GM12878 (cell line): ENCODE measurements at regions not wholly inside any gene's neighbourhood (a gene's known extent, or its start where the extent isn't known, plus 50 kb on each side); places are given as distances from the start of the nearest gene placed in this dataset.
"Not testable (repeated sequence)": the region's sequence is repeated elsewhere in the genome, so short reads cannot be mapped to it uniquely, and the experiment has no call there.

Experiments
- ATAC-seq: fragments of 200-7000 bp; cut with Tn5 transposase; 3 replicates; pipeline ENCODE4 v1.9.1; 2020; ENCODE audit warnings: mild to moderate bottlenecking, moderate library complexity
- BruUV-seq: library from RNA; stranded (reverse); fragments of 400-500 nt; replicated peaks from 2 replicates; lab custom pipeline; 2021; lab: Mats Ljungman, UMichigan
- CTCF ChIA-PET: fragments of 300-600 bp; sonication (Branson Sonifier 250); formaldehyde crosslinking; extraction: SDS; loops from one replicate; lab custom pipeline; 2021; ENCODE audit warnings: inconsistent platforms; lab: Yijun Ruan, JAX
- POLR2A ChIA-PET: fragments of 350-600 bp; formaldehyde crosslinking; extraction: SDS; loops from one replicate; lab custom pipeline; 2021; ENCODE audit warnings: inconsistent platforms; lab: Charles Lee
- RAD21 ChIA-PET: fragments of 300-600 bp; sonication (Branson Sonifier 250); formaldehyde crosslinking; loops from one replicate; lab custom pipeline; 2023; ENCODE audit warnings: antibody characterized with exemption; ENCODE audit not compliant: unreplicated experiment; lab: Charles Lee
- SMC1A ChIA-PET: fragments of 300-600 bp; sonication (Branson Sonifier 250); formaldehyde crosslinking; loops from one replicate; lab custom pipeline; 2023; ENCODE audit not compliant: unreplicated experiment, uncharacterized antibody; lab: Charles Lee
- DNase-seq: peaks from one replicate; pipeline ENCODE4 v3.0.0-alpha.2; 2011; ENCODE audit warnings: low read depth, low spot score
- FAIRE-seq: peaks from 3 replicates; lab custom pipeline; 2011; peaks lifted over from hg19 to GRCh38; lab: Jason Lieb, UNC
- H2AFZ ChIP-seq: 2 replicates; pipeline ENCODE4 v1.6.0; 2011; ENCODE audit warnings: low read depth, low read length, control low read depth; ENCODE audit not compliant: control insufficient read depth
- H3K27ac ChIP-seq: 2 replicates; pipeline ENCODE4 v1.5.1; 2011; ENCODE audit warnings: control low read depth; ENCODE audit not compliant: control insufficient read depth, insufficient read depth
- H3K27me3 ChIP-seq, 2 experiments: replicated peaks in 1 of 2; 2 replicates each; pipeline versions ENCODE4 v1.6.0 to v1.6.1; 2011; ENCODE audit warnings: low read length in 1 of 2; ENCODE audit not compliant: control insufficient read depth in 2 of 2, insufficient read depth in 2 of 2
- H3K36me3 ChIP-seq, 2 experiments: 2 replicates each; pipeline ENCODE4 v1.5.1; 2011; ENCODE audit warnings: low read length in 1 of 2; ENCODE audit not compliant: control insufficient read depth in 2 of 2, insufficient read depth in 2 of 2
- H3K4me1 ChIP-seq: 2 replicates; pipeline ENCODE4 v1.6.1; 2011; ENCODE audit warnings: mild to moderate bottlenecking, low read length, moderate library complexity, mixed read lengths; ENCODE audit not compliant: control insufficient read depth, insufficient read depth
- H3K4me2 ChIP-seq: 2 replicates; pipeline ENCODE4 v1.6.0; 2011; ENCODE audit warnings: control low read depth; ENCODE audit not compliant: control insufficient read depth, insufficient read depth
- H3K4me3 ChIP-seq: fragments of 200-600 bp; sonication (generic); 2 replicates; pipeline ENCODE4 v1.5.1; 2016
- H3K79me2 ChIP-seq: 2 replicates; pipeline ENCODE4 v1.6.0; 2011; ENCODE audit warnings: low read length; ENCODE audit not compliant: control insufficient read depth, insufficient read depth
- H3K9ac ChIP-seq: 2 replicates; pipeline ENCODE4 v1.8.0; 2011; ENCODE audit warnings: low read length, control low read depth, mixed read lengths; ENCODE audit not compliant: control insufficient read depth, insufficient read depth
- H3K9me3 ChIP-seq: replicated peaks from 3 replicates; pipeline ENCODE4 v1.5.1; 2011; ENCODE audit warnings: mild to moderate bottlenecking, low read length; ENCODE audit not compliant: control insufficient read depth, insufficient read depth
- H4K20me1 ChIP-seq: 2 replicates; pipeline ENCODE4 v1.6.0; 2011; ENCODE audit not compliant: control insufficient read depth, insufficient read depth
- EP300 ChIP-seq, 2 experiments: fragments of 150-350 bp in 1 of 2; IDR thresholded peaks; 2 replicates each; pipeline ENCODE4 v1.6.1; 2011 to 2012; ENCODE audit warnings: low read depth in 2 of 2, low read length in 2 of 2, borderline replicate concordance in 1 of 2, improper control_type of control experiment in 1 of 2, inconsistent platforms in 1 of 2; ENCODE audit not compliant: control insufficient read depth in 1 of 2
- TBL1XR1 ChIP-seq: IDR thresholded peaks from 2 replicates; pipeline ENCODE4 v1.6.1; 2012; ENCODE audit warnings: low read depth, low read length, improper control_type of control experiment
- WGBS: methylation state at CpG from one replicate; pipeline ENCODE4 v1.1.6; 2016; ENCODE audit warnings: low lambda C conversion rate; ENCODE audit not compliant: insufficient replicate concordance, insufficient coverage; ENCODE audit errors: missing lambda C conversion rate; 5-methylcytosine and 5-hydroxymethylcytosine counted together
- in situ Hi-C: fragments of 300-500 bp; cut with MboI; formaldehyde crosslinking; loops from 9 replicates; pipeline ENCODE4 v1.14.3; 2018; ENCODE audit warnings: mixed read lengths
- intact Hi-C: fragments of 100-400 bp; cut with micrococcal nuclease; formaldehyde crosslinking; loops from one replicate; pipeline ENCODE4 v1.14.2; 2022; ENCODE audit not compliant: unreplicated experiment

DNA sequence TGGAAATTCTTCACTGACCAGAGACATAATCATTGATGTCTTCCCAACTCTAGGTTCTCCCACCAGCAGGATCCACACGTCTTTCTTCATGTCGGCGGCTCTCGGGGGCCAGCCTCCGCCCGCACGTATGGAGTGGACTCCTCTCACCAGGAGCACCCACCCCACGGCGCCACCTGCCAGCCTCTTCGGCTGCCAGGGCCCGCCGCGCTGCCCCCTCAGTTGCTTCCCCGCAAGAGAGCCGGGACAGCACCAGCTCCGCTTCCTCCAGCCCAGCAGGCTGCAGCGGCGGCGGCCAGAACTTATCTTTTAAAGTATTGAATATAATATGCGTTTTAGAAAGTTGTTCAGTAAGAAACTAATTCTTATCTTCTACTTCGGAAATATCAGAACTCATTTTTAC is 273.5 kb downstream of the LIPI start:
- H4K20me1 ChIP-seq, result no peaks in the 10 kb centered on the region
- no TSS peak for BruUV-seq
- no peaks in the 10 kb centered on the region for H3K36me3 ChIP-seq
- H3K9me3 ChIP-seq, result no peaks in the 10 kb centered on the region; the same call in 2 of the 3 replicates
- no peak for FAIRE-seq
- CTCF ChIA-PET, result no interaction called here
- no peaks in the 10 kb centered on the region for H3K27me3 ChIP-seq
- intact Hi-C loops, result no loop called here
- TF ChIP-seq EP300 (IDR thresholded peaks at IDR 0.05; ENCODE audit: borderline replicate concordance in 1 of 2, control insufficient read depth in 1 of 2, low read depth in 2 of 2, low read length in 2 of 2), result no peak
- no peak for TF ChIP-seq TBL1XR1
- H3K4me2 ChIP-seq, result no peak overlapping the region
- RAD21 ChIA-PET, result no interaction called here
- H3K27ac ChIP-seq, result no peak overlapping the region
- POLR2A ChIA-PET, result no interaction called here
- no peaks in the 10 kb centered on the region for H3K79me2 ChIP-seq
- H3K9ac ChIP-seq, result no peak overlapping the region
- H3K4me3 ChIP-seq, result no peak overlapping the region
- no peak overlapping the region for H2AFZ ChIP-seq
- ATAC-seq, result no peak
- in situ Hi-C loops, result no loop called here
- no peaks in the 10 kb centered on the region for H3K4me1 ChIP-seq
- SMC1A ChIA-PET, result no interaction called here
- WGBS, result 87% methylated on average over 21 of the region's 21 CpGs
- no peak for DNase-seq

DNA sequence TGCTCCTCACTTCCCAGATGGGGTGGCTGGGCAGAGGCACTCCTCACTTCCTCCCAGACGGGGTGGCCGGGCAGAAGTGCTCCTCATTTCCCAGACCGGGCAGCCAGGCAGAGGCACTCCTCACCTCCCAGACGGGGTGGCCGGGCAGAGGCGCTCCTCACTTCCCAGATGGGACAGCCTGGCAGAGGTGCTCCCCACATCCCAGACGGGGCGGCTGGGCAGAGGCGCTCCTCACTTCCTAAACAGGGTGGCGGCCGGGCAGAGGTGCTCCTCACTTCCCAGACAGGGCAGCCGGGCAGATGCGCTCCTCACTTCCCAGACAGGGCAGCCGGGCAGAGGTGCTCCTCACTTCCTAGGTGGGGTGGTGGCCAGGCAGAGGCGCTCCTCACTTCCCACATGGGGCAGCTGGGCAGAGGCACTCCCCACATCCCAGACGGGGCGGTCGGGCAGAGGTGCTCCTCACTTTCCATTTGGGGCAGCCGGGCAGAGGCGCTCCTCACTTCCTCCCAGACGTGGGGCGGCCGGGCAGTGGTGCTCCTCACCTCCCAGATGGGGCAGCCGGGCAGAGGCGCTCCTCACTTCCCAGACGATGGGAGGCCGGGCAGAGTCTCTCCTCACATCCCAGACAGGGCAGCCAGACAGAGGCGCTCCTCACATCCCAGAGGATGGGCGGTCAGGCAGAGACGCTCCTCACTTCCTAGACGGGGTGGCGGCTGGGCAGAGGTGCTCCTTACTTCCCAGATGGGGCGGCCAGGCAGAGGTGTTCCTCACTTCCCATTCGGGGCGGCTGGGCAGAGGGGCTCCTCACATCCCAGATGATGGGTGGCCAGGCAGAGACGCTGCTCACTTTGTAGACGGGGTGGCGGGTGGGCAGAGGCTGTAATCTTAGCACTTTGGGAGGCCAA is 274.5 kb downstream of the LIPI start:
- H3K27ac ChIP-seq, H3K9ac ChIP-seq, ATAC-seq, H2AFZ ChIP-seq, DNase-seq, H3K4me2 ChIP-seq, intact Hi-C loops, FAIRE-seq, H4K20me1 ChIP-seq, H3K4me3 ChIP-seq, RAD21 ChIA-PET, H3K4me1 ChIP-seq, H3K27me3 ChIP-seq, CTCF ChIA-PET, H3K9me3 ChIP-seq, BruUV-seq, SMC1A ChIA-PET, in situ Hi-C loops, H3K36me3 ChIP-seq, POLR2A ChIA-PET, H3K79me2 ChIP-seq: not testable (repeated sequence)
- 78% methylated on average over 26 of the region's 38 CpGs for WGBS

DNA sequence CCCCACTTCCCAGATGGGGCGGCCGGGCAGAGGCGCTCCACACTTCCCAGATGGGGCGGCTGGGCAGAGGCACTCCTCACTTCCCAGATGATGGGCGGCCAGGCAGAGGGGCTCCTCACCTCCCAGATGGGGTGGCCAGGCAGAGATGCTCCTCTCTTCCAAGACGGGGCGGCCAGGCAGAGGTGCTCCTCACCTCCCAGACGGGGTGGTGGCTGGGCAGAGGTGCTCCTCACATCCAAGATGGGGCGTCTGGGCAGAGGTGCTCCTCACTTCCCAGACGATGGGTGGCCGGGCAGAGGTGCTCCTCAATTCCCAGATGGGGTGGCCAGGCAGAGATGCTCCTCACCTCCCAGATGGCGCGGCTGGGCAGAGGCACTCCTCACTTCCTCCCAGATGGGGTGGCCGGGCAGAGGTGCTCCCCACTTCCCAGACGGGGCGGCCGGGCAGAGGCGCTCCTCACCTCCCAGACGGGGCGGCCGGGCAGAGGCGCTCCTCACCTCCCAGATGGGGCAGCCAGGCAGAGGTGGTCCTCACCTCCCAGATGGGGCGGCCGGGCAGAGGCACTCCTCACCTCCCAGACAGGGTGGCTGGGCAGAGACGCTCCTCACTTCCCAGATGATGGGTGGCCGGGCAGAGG is 275.2 kb downstream of the LIPI start:
- H3K9me3 ChIP-seq, CTCF ChIA-PET, H3K4me1 ChIP-seq, POLR2A ChIA-PET, H3K9ac ChIP-seq, in situ Hi-C loops, ATAC-seq, H3K4me3 ChIP-seq, H2AFZ ChIP-seq, H3K36me3 ChIP-seq, FAIRE-seq, BruUV-seq, H3K27me3 ChIP-seq, H3K27ac ChIP-seq, H3K4me2 ChIP-seq, RAD21 ChIA-PET, SMC1A ChIA-PET, H4K20me1 ChIP-seq, intact Hi-C loops, DNase-seq, H3K79me2 ChIP-seq: not testable (repeated sequence)
- 73% methylated on average over 20 of the region's 26 CpGs for WGBS
